ENCODE measurements at regions not wholly inside any gene's neighbourhood (a gene's known extent, or its start where the extent isn't known, plus 50 kb on each side); places are given as distances from the start of the nearest gene placed in this dataset.

GRCh38 chr6:125491860-125492618, 190.3 kb upstream of the HDDC2 start:
- in situ Hi-C loops (cut with MboI; ENCODE audit: low pct_ligation_motif_present in 1 of 4, low pct_unique_long_range_greater_than_20kb in 1 of 4, low sequenced_read_pairs in 3 of 4), result no loop called here
- Histone ChIP-seq H3K27me3 (no peaks in the 10 kb centered on the region), H3K9me3 (no peaks in the 10 kb centered on the region), H3K36me3 (no peaks in the 10 kb centered on the region), H3K4me1 (no peaks in the 10 kb centered on the region), H3K4me3 (no peak overlapping the region), H3K27ac (no peak overlapping the region)
- TF ChIP-seq EP300 (IDR thresholded peaks at IDR 0.05; ENCODE audit: low read depth) (no peak), POLR2AphosphoS5 (IDR thresholded peaks at IDR 0.05) (no peak), POLR2A (IDR thresholded peaks at IDR 0.05) (no peak), CTCF (IDR thresholded peaks at IDR 0.05) (no peak)
- intact Hi-C loops (cut with DNase I; ENCODE audit: low total_unique reads), result no loop called here
- DNase-seq, result no peak
- WGBS, 2 donors (ENCODE audit: low coverage in 1 of 2), result 63 to 76% methylated on average over 6 to 8 of the region's 8 CpGs

- no peak for TF ChIP-seq POLR2A (IDR thresholded peaks at IDR 0.05)
- TF ChIP-seq CTCF (IDR thresholded peaks at IDR 0.05), result no peak
- no peak for TF ChIP-seq EP300 (IDR thresholded peaks at IDR 0.05; ENCODE audit: low read depth)
- no peak for TF ChIP-seq POLR2AphosphoS5 (IDR thresholded peaks at IDR 0.05)
- H3K27me3 ChIP-seq, result no peaks in the 10 kb centered on the region
- no peak for DNase-seq
- no peak overlapping the region for H3K27ac ChIP-seq
- H3K9me3 ChIP-seq, result no peaks in the 10 kb centered on the region
- intact Hi-C loops (cut with DNase I; ENCODE audit: low total_unique reads), result no loop called here
- in situ Hi-C loops (cut with MboI; ENCODE audit: low pct_ligation_motif_present in 1 of 4, low pct_unique_long_range_greater_than_20kb in 1 of 4, low sequenced_read_pairs in 3 of 4), result no loop called here
- no peak overlapping the region for H3K4me3 ChIP-seq
- H3K4me1 ChIP-seq, result no peaks in the 10 kb centered on the region
- 79 to 89% methylated on average over 2 to 3 of the region's 3 CpGs for WGBS, 2 donors (ENCODE audit: low coverage in 1 of 2)
- H3K36me3 ChIP-seq, result no peaks in the 10 kb centered on the region
Observed at GRCh38 chr6:125498606-125499005, 196.8 kb upstream of the HDDC2 start.

GRCh38 chr6:125499535-125499934, 197.8 kb upstream of the HDDC2 start:
- H3K36me3 ChIP-seq, result no peaks in the 10 kb centered on the region
- TF ChIP-seq CTCF (IDR thresholded peaks at IDR 0.05), result no peak
- TF ChIP-seq EP300 (IDR thresholded peaks at IDR 0.05; ENCODE audit: low read depth), result no peak
- TF ChIP-seq POLR2AphosphoS5 (IDR thresholded peaks at IDR 0.05), result no peak
- TF ChIP-seq POLR2A (IDR thresholded peaks at IDR 0.05), result no peak
- H3K27ac ChIP-seq, result no peak overlapping the region
- H3K4me3 ChIP-seq, result no peak overlapping the region
- intact Hi-C loops (cut with DNase I; ENCODE audit: low total_unique reads), result no loop called here
- no peaks in the 10 kb centered on the region for H3K27me3 ChIP-seq
- in situ Hi-C loops (cut with MboI; ENCODE audit: low pct_ligation_motif_present in 1 of 4, low pct_unique_long_range_greater_than_20kb in 1 of 4, low sequenced_read_pairs in 3 of 4), result no loop called here
- no peaks in the 10 kb centered on the region for H3K4me1 ChIP-seq
- DNase-seq, result no peak
- H3K9me3 ChIP-seq, result no peaks in the 10 kb centered on the region

- no peak overlapping the region for H3K27ac ChIP-seq
- H3K9me3 ChIP-seq, result no peaks in the 10 kb centered on the region
- H3K4me3 ChIP-seq, result no peak overlapping the region
- DNase-seq, result no peak
- WGBS, 2 donors (ENCODE audit: low coverage in 1 of 2), result 65 to 67% methylated on average over 2 to 3 of the region's 3 CpGs
- in situ Hi-C loops (cut with MboI; ENCODE audit: low pct_ligation_motif_present in 1 of 4, low pct_unique_long_range_greater_than_20kb in 1 of 4, low sequenced_read_pairs in 3 of 4), result no loop called here
- no peaks in the 10 kb centered on the region for H3K36me3 ChIP-seq
- TF ChIP-seq CTCF (IDR thresholded peaks at IDR 0.05) (no peak), EP300 (IDR thresholded peaks at IDR 0.05; ENCODE audit: low read depth) (no peak), POLR2AphosphoS5 (IDR thresholded peaks at IDR 0.05) (no peak), POLR2A (IDR thresholded peaks at IDR 0.05) (no peak)
- H3K27me3 ChIP-seq, result no peaks in the 10 kb centered on the region
- intact Hi-C loops (cut with DNase I; ENCODE audit: low total_unique reads), result no loop called here
- H3K4me1 ChIP-seq, result no peaks in the 10 kb centered on the region
Observed at GRCh38 chr6:125503181-125503580, 201.4 kb upstream of the HDDC2 start.

All from transverse colon (tissue), 4 donors.